ENCODE measurements at regions not wholly inside any gene's neighbourhood (a gene's known extent, or its start where the extent isn't known, plus 50 kb on each side); places are given as distances from the start of the nearest gene placed in this dataset.

DNA sequence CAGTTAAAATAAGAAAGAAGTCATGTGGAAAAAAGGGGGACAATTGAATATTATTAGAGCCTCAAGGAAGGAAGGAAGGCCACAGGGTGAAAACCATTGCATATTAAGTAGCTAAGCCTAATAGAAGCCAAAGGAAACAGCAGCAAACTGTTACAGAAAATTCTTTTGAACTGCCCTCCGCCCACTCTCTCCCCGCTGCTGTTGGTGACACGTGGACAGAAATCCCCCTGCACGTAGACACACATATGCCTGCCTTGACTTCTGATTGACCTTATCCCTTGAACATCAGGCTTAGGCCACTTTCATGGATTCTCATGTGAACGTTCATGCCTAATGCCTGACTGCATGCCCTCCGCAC is 229.1 kb downstream of the KCNRG start:
- no peaks in the 10 kb centered on the region for H4K20me1 ChIP-seq (ENCODE audit: insufficient read depth, poor library complexity, severe bottlenecking)
- H3K9me3 ChIP-seq (ENCODE audit: low read depth): no peaks in the 10 kb centered on the region
- H2AFZ ChIP-seq: no peak overlapping the region
- no peak for TF ChIP-seq EZH2 (IDR thresholded peaks at IDR 0.05; ENCODE audit: borderline replicate concordance)
- H3K36me3 ChIP-seq (replicated peaks; ENCODE audit: insufficient read depth, low read depth): no peaks in the 10 kb centered on the region
- 89% methylated on average over 6 of the region's 6 CpGs for WGBS (ENCODE audit: low lambda C conversion rate, missing lambda C conversion rate)
- no peak for DNase-seq (ENCODE audit: low spot score)
- no peak overlapping the region for H3K4me3 ChIP-seq
- no peaks in the 10 kb centered on the region for H3K79me2 ChIP-seq
- no peaks in the 10 kb centered on the region for H3K27me3 ChIP-seq
- H3K27ac ChIP-seq: peak overlapping the region; percentile 87
- H3K4me2 ChIP-seq: no peak overlapping the region
- no peaks in the 10 kb centered on the region for H3K9me2 ChIP-seq (replicated peaks; ENCODE audit: insufficient read depth)
- H3K4me1 ChIP-seq (ENCODE audit: insufficient read depth): peaks cover 21% of the 10 kb centered on the region

DNA sequence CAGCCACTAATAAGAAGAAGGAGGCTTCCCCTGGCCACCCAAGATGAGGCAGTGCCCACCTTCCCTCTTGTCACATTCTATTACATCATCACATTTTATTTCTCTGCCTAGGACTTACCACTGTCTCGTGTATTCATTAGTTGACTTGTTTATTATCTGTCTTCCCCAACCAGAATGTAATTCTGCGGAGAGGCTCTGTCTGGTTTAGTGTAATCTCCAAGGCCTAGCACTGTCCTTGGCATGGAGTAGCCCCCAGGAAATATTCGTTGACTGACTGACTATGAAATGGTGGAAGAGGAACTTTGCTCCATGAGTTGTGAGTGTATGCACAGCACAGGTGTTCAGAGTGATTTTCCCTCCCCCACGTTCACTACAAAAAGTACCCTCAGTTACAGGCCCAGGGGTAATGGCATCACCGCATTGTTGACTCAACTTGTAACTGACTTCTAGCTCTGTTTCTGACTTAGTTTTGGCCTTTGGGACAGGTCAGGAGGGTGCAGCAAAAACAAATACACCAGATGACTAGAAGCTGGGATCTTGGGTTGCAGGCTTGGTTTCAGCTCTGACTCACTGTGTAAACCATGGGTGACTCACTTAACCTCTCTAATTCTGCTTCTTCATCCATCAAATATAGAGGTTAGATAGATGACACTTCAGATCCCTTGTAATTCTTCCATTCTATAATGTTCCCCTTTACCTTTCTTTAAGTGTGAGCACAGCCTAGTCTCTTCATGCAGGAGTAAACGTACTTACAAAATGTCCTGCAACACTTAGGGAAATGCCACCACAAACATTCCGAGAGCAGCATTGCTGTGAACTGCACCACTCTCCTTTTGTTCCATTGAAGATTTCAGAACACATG is 229.7 kb downstream of the KCNRG start:
- peak; percentile 77 for DNase-seq (ENCODE audit: low spot score)
- H3K4me3 ChIP-seq: no peak overlapping the region

DNA sequence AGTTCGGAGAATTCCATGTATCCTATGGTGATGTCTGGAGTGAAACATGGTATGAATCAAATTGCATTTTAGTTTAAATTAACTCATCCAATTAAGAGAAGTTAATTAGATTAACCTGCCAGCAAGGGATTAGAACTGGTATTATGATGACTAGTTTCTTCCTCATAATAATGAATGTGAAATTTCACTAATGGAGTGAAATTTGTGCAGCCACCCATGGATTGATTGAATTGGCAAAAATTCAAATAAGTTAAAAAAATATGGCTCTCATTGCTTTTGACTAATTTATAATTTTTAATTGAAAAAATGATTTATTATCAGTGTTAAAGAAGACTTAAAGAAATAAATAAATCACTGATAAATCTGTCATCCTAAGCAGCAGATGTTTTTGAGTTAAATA is 232.0 kb downstream of the KCNRG start:
- Histone ChIP-seq H3K9me3 (ENCODE audit: low read depth) (no peaks in the 10 kb centered on the region), H3K27me3 (no peaks in the 10 kb centered on the region), H3K4me2 (no peak overlapping the region), H3K79me2 (no peaks in the 10 kb centered on the region), H3K4me1 (ENCODE audit: insufficient read depth) (peaks cover 12% of the 10 kb centered on the region), H3K27ac (no peak overlapping the region), H3K36me3 (replicated peaks; ENCODE audit: insufficient read depth, low read depth) (no peaks in the 10 kb centered on the region), H3K9me2 (replicated peaks; ENCODE audit: insufficient read depth) (no peaks in the 10 kb centered on the region), H4K20me1 (ENCODE audit: insufficient read depth, poor library complexity, severe bottlenecking) (no peaks in the 10 kb centered on the region), H3K4me3 (no peak overlapping the region), H2AFZ (no peak overlapping the region)
- no peak for TF ChIP-seq EZH2phosphoT487 (IDR thresholded peaks at IDR 0.05; ENCODE audit: low read depth, severe bottlenecking, unreplicated experiment)
- TF ChIP-seq, protein P1, sequence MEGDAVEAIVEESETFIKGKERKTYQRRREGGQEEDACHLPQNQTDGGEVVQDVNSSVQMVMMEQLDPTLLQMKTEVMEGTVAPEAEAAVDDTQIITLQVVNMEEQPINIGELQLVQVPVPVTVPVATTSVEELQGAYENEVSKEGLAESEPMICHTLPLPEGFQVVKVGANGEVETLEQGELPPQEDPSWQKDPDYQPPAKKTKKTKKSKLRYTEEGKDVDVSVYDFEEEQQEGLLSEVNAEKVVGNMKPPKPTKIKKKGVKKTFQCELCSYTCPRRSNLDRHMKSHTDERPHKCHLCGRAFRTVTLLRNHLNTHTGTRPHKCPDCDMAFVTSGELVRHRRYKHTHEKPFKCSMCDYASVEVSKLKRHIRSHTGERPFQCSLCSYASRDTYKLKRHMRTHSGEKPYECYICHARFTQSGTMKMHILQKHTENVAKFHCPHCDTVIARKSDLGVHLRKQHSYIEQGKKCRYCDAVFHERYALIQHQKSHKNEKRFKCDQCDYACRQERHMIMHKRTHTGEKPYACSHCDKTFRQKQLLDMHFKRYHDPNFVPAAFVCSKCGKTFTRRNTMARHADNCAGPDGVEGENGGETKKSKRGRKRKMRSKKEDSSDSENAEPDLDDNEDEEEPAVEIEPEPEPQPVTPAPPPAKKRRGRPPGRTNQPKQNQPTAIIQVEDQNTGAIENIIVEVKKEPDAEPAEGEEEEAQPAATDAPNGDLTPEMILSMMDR (IDR thresholded peaks at IDR 0.05; ENCODE audit: poor library complexity): no peak
- no peak for TF ChIP-seq EZH2 (IDR thresholded peaks at IDR 0.05; ENCODE audit: borderline replicate concordance)
- no peak for DNase-seq (ENCODE audit: low spot score)
- WGBS (ENCODE audit: low lambda C conversion rate, missing lambda C conversion rate): 97% methylated on average over 1 of the region's 1 CpG

More for the DNA sequence above, 229.7 kb downstream of the KCNRG start:
- TF ChIP-seq, protein P1 (IDR thresholded peaks at IDR 0.05; ENCODE audit: poor library complexity): no peak
- TF ChIP-seq EZH2 (IDR thresholded peaks at IDR 0.05; ENCODE audit: borderline replicate concordance): no peak
- no peak for TF ChIP-seq EZH2phosphoT487 (IDR thresholded peaks at IDR 0.05; ENCODE audit: low read depth, severe bottlenecking, unreplicated experiment)
- Histone ChIP-seq H4K20me1 (ENCODE audit: insufficient read depth, poor library complexity, severe bottlenecking) (no peaks in the 10 kb centered on the region), H3K9me2 (replicated peaks; ENCODE audit: insufficient read depth) (no peaks in the 10 kb centered on the region), H3K36me3 (replicated peaks; ENCODE audit: insufficient read depth, low read depth) (no peaks in the 10 kb centered on the region), H3K4me1 (ENCODE audit: insufficient read depth) (peaks cover 21% of the 10 kb centered on the region), H3K79me2 (no peaks in the 10 kb centered on the region), H3K27ac (peak overlapping the region; percentile 87), H3K4me2 (peak overlapping the region; percentile 26), H2AFZ (no peak overlapping the region), H3K27me3 (no peaks in the 10 kb centered on the region), H3K9me3 (ENCODE audit: low read depth) (no peaks in the 10 kb centered on the region)
- WGBS (ENCODE audit: low lambda C conversion rate, missing lambda C conversion rate): 58% methylated on average over 7 of the region's 7 CpGs

DNA sequence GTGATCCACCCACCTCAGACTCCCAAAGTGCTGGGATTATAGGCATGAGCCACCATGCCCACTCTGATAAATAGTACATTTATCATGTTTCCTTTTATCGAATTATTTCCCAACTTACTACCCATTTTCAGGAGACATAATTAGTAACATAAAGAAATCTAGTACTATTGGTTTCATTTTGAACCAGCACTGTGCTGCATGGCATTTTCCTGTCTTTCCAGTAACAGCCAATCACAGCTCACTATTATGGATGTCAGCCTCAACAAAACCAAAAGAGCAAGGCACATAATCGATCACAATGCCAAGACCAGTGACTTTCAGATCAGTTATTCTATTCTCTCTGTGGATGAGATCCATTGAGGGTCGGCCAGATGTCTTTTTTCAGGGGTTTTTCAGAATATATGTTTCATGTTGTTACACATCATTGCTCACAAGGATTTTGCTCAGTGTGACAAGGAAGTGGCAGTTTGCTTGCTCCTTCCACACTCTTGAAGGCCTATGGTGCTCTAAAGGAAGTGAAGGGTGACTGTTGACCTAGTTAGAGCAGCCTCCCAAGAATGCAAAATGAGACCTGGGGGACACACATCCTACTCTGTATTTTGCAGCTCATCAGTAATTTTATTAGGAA is 233.4 kb downstream of the KCNRG start:
- H3K79me2 ChIP-seq: no peaks in the 10 kb centered on the region
- H2AFZ ChIP-seq: no peak overlapping the region
- no peaks in the 10 kb centered on the region for H3K9me3 ChIP-seq (ENCODE audit: low read depth)
- H3K36me3 ChIP-seq (replicated peaks; ENCODE audit: insufficient read depth, low read depth): no peaks in the 10 kb centered on the region
- WGBS (ENCODE audit: low lambda C conversion rate, missing lambda C conversion rate): 95% methylated on average over 3 of the region's 3 CpGs
- H3K4me1 ChIP-seq (ENCODE audit: insufficient read depth): peaks cover 12% of the 10 kb centered on the region
- no peak for DNase-seq (ENCODE audit: low spot score)
- H3K9me2 ChIP-seq (replicated peaks; ENCODE audit: insufficient read depth): no peaks in the 10 kb centered on the region
- H4K20me1 ChIP-seq (ENCODE audit: insufficient read depth, poor library complexity, severe bottlenecking): no peaks in the 10 kb centered on the region
- H3K27ac ChIP-seq: no peak overlapping the region
- no peak overlapping the region for H3K4me3 ChIP-seq
- TF ChIP-seq EZH2phosphoT487 (IDR thresholded peaks at IDR 0.05; ENCODE audit: low read depth, severe bottlenecking, unreplicated experiment) (no peak), EZH2 (IDR thresholded peaks at IDR 0.05; ENCODE audit: borderline replicate concordance) (no peak)
- TF ChIP-seq, protein P1 (IDR thresholded peaks at IDR 0.05; ENCODE audit: poor library complexity): no peak
- no peak overlapping the region for H3K4me2 ChIP-seq
- H3K27me3 ChIP-seq: no peaks in the 10 kb centered on the region

Measured in hepatocyte (in vitro differentiated cells).